Upper lobe of left lung (tissue), 4 donors: ENCODE measurements at regions not wholly inside any gene's neighbourhood (a gene's known extent, or its start where the extent isn't known, plus 50 kb on each side); places are given as distances from the start of the nearest gene placed in this dataset.

ENCODE experiments used
- EP300 ChIP-seq, 4 donors: sonication (generic); formaldehyde crosslinking; IDR thresholded peaks; one replicate each; pipeline ENCODE4 v1.5.1; 2017; ENCODE audit warnings: antibody characterized with exemption in 4 of 4, control low read depth in 2 of 4
- POLR2A ChIP-seq, 4 donors: fragments of 450-650 bp; IDR thresholded peaks; one replicate each; pipeline ENCODE4 v1.5.1; 2016 to 2017; ENCODE audit warnings: antibody characterized with exemption in 4 of 4, mild to moderate bottlenecking in 2 of 4
- TF ChIP-seq, protein P1 (sequence below), 6 experiments: fragments of 450-650 bp in 4 of 6; fragments of 200-600 bp in 2 of 6; sonication (generic) in 2 of 6; IDR thresholded peaks; one replicate each; pipeline ENCODE4 v1.5.1; 2016 to 2019; ENCODE audit warnings: antibody characterized with exemption in 6 of 6

DNA sequence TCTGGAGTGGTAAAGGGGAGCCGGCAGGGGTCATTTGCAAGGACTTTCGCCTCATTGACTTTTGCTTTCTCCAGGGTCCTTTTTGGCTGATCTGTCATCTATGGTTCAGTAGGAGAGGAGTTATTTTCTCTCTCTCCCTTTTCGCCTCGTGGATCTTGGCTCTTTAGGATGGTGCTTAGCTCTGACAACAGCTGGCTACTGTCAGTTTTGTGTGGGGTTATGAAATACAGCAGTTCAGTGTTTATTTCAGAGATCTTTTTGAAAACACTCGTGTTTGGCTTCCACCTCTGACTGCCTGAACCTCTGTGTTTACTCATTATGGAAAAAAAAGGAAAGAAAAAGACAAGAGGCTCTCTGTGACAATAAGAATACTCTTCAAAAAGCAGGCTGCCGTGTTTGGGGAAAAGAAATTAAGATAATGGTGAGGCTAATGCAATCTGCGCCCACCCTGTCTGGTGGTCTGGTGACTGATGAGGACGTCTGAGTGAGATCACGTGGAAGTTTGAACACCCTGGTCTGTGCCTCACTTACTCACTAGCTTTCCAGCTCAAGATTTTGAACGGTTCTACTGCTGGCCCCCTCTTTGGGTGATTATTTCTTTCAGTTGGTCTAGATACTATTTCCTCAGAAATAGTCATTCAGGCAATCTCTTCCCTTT, 567.7 kb downstream of the CAAP1 start:
- TF ChIP-seq, protein P1, sequence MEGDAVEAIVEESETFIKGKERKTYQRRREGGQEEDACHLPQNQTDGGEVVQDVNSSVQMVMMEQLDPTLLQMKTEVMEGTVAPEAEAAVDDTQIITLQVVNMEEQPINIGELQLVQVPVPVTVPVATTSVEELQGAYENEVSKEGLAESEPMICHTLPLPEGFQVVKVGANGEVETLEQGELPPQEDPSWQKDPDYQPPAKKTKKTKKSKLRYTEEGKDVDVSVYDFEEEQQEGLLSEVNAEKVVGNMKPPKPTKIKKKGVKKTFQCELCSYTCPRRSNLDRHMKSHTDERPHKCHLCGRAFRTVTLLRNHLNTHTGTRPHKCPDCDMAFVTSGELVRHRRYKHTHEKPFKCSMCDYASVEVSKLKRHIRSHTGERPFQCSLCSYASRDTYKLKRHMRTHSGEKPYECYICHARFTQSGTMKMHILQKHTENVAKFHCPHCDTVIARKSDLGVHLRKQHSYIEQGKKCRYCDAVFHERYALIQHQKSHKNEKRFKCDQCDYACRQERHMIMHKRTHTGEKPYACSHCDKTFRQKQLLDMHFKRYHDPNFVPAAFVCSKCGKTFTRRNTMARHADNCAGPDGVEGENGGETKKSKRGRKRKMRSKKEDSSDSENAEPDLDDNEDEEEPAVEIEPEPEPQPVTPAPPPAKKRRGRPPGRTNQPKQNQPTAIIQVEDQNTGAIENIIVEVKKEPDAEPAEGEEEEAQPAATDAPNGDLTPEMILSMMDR (IDR thresholded peaks at IDR 0.05), result no peak
- TF ChIP-seq POLR2A (IDR thresholded peaks at IDR 0.05), result no peak
- no peak for TF ChIP-seq EP300 (IDR thresholded peaks at IDR 0.05)
